GM12892 (cell line): ENCODE measurements at regions not wholly inside any gene's neighbourhood (a gene's known extent, or its start where the extent isn't known, plus 50 kb on each side); places are given as distances from the start of the nearest gene placed in this dataset.

ENCODE experiments used
- DNase-seq: peaks from one replicate; pipeline ENCODE4 v3.0.0; 2011; ENCODE audit not compliant: insufficient read length
- FAIRE-seq: peaks from 2 replicates; lab custom pipeline; 2011; peaks lifted over from hg19 to GRCh38; lab: Jason Lieb, UNC
- POLR2A ChIP-seq: IDR thresholded peaks from 2 replicates; pipeline ENCODE4 v1.6.1; 2011; ENCODE audit warnings: low read depth, low read length, control low read depth
- POLR2AphosphoS5 ChIP-seq: IDR thresholded peaks from 2 replicates; pipeline ENCODE4 v1.6.1; 2011; ENCODE audit warnings: low read depth, low read length, control low read depth
- TAF1 ChIP-seq: IDR thresholded peaks from 2 replicates; pipeline ENCODE4 v1.6.1; 2011; ENCODE audit warnings: low read depth, mild to moderate bottlenecking, control low read depth, low read length, borderline replicate concordance

DNA sequence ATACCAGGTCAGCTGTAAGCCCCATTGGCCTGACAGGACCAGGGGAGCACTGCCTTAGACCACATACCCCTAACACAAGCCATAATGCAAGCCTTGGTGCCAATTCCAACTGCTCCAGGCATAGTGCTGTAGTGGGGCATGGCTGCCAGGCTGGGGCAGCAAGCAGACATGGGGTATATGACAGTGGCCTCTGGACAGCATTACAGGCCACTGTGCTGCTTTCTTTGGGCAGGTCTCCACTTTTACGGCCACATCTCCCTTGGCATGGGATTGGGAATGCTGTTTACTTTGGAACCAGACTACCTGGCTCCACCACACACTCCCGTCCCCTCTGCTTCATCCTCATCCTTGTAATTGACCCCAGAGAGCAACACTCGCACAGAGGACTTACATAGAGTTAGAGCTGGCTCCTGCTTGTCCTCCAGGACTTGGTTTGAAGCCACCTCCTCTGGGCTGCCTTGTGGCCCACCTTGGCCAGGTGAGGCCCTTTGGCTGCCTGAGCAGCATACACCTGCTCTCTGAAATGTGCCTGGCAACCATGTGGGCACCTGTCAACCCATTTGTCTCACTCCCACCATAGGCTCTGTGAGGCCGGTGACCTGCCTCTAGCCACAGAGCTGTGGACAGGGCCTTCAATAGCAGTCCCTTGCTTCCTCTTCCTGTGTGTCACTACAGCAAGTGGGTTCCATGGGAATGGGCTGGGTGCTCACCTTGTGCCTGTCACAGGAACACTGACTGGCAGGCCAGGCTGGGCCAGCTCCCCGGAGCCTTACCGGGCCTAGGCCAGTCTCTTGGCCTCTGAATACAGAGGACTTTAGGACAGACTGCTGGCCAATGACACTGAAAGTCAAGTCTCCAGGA lies 262.6 kb upstream of the HS6ST1 start:
- FAIRE-seq: no peak
- TF ChIP-seq POLR2AphosphoS5 (no peak), POLR2A (no peak), TAF1 (no peak)
- no peak for DNase-seq

DNA sequence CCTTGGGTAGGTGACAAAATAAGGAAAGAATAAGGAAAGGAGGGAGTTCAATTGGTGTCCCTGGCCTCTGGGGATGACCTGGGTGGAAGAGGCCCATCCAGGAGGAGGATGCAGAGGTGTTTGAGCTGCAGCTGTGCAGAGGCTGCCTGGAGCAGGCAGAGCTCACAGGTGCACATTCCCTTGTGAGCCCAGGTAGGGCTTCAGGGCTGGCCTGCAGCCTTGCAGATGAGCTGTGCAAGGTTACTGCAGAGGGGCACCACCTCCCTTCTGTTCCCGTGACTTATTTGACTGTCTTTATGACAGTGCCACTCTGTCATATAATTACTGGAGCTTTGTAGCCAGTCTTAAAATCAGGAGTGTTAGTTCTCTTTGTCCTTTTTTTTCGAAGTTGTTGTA lies 263.2 kb upstream of the HS6ST1 start:
- DNase-seq: no peak
- TF ChIP-seq TAF1 (no peak), POLR2AphosphoS5 (no peak)
- FAIRE-seq: no peak

DNA sequence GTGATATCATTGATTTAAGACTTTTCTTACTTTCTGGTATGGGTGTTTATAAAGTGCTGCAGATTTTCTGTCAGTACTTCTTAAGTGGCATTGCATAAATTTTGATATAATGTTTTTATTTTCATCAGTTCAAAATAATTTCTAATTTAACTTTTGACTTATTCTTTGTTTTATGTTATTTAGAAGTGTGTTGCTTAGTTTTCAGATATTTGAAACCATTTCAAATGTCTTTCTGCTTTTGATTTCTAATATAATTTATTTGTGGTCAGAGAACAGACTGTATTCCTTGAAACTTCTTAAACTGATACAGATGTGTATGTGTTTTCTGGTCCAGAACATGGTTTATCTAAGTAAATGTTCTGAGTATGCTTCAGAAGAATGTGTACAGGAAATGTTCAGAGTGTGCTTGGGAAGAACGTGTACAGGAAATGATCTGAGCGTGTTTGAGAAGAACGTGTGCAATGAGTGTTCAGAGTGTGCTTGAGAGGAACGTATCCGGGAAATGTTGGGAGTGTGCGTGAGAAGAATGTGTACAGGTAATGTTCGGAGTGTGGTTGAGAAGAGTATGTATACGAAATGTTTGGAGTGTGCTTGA lies 265.7 kb upstream of the HS6ST1 start:
- DNase-seq (no peak), FAIRE-seq (no peak)
- no peak for TF ChIP-seq POLR2AphosphoS5
- TF ChIP-seq TAF1: no peak
- no peak for TF ChIP-seq POLR2A

DNA sequence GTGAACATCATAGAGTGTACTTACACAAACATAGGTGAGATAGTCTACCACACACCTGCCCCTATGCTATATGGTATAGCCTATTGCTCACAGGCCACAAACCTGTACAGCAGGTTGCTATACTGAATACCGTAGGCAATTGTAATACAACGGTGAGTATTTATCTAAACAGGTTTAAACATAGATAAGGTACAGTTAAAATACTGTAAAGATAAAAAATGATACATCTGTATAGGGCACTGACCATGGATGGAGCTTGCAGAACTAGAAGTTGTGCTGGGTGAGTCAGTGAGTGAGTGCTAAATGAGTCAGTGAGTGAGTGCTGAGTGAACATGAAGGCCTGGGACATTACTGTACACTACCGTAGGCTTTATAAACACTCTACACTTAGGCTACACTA lies 267.0 kb upstream of the HS6ST1 start:
- DNase-seq: no peak
- no peak for FAIRE-seq
- TF ChIP-seq POLR2A (no peak), POLR2AphosphoS5 (no peak), TAF1 (no peak)

DNA sequence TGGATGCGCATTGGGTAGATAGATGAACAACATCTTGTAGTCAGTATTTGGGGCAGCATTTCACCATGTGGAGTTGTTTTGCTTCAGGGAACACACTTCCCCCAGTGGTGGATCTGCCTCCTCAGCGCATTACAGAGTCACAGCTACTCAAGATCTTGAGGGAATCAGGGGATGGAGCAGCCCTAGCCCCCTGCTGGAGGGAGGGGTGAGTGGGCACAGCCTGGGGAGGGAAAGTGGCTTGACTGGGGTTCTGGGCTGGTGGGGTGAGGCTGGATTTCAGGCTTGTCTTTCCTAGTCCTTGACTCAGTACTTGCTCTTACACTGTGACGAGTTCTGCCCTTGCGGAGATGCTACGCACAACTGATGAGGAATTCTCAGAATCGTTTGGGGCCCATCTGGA lies 271.0 kb upstream of the HS6ST1 start:
- no peak for DNase-seq
- TF ChIP-seq POLR2AphosphoS5: no peak
- no peak for TF ChIP-seq POLR2A
- no peak for TF ChIP-seq TAF1
- FAIRE-seq: no peak

DNA sequence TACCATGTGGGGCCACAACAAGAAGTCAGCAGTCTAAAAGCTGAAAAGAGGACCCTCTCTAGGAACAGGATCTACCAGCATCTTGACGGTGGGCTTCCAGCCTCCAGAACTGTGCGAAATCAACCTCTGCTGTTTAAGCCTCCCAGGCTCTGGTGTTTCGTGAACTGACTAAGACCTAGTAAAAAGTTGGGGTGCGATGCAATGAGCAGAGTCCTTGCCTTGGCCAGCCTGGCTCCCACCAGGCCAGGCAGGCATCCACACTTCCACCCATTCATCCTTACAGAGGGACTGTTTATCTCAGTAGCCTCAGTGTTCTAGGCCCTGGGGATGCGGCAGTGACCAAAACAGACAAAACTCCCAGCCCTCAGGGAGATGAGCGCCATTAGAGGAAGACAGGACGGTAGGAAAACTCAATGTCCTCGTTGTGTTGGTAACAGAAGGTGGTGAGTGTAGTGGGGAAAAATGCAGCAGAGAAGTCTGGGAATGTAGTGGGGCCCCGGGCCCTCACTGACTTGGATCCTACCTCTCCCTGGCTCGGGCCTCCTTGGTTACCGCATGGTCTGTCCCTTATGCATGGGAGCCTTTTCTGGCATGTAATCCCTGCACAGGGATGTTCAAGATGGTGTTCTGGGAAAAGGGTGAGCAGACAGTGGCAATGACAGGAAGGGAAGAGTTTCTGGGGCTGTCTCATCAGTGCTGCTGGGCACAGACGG lies 271.8 kb upstream of the HS6ST1 start:
- no peak for FAIRE-seq

DNA sequence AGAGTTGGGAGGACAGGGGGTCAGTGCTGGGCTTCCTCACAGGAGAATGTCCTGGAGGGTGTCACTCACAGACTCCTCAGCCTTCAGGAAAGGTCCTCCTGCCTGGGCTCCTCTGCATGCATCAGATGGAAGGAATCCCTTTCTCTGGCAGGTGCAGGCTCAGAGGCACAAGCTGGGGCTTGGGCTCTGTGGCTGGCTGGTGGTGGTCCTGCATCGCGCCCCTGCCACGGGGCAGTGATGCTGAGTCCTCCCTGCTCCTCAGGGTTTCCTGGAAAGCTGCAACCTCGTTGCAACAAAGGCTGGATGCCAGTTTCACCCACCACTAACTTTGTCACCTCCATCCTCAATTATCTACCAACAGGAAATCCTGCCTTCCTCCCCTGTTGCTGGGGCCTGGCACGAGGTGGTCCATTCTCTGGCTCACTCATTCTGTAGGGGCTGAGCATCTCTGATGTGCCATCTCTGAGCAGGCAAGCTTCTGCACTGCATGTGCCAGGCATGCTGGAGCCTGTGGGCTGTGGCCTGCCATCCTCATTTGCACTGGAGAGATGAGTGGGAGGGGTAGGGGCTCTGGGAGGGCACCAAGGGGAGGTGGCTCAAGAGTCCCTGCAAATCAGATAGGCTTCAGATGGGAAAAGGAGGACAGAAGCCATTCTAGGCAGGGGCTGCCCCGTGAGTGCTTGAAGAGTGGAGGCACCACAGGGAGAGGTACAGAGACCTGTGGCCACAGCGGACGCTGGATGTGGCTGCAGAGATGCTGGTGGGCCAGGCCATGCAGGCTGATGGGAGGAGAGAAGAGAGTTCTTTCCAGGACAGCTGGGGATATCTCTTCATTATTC lies 272.6 kb upstream of the HS6ST1 start:
- no peak for FAIRE-seq
- no peak for TF ChIP-seq TAF1
- no peak for TF ChIP-seq POLR2AphosphoS5
- TF ChIP-seq POLR2A: no peak

More for the DNA sequence above, 271.8 kb upstream of the HS6ST1 start:
- no peak for TF ChIP-seq POLR2AphosphoS5
- no peak for TF ChIP-seq TAF1
- TF ChIP-seq POLR2A: no peak
- no peak for DNase-seq

DNA sequence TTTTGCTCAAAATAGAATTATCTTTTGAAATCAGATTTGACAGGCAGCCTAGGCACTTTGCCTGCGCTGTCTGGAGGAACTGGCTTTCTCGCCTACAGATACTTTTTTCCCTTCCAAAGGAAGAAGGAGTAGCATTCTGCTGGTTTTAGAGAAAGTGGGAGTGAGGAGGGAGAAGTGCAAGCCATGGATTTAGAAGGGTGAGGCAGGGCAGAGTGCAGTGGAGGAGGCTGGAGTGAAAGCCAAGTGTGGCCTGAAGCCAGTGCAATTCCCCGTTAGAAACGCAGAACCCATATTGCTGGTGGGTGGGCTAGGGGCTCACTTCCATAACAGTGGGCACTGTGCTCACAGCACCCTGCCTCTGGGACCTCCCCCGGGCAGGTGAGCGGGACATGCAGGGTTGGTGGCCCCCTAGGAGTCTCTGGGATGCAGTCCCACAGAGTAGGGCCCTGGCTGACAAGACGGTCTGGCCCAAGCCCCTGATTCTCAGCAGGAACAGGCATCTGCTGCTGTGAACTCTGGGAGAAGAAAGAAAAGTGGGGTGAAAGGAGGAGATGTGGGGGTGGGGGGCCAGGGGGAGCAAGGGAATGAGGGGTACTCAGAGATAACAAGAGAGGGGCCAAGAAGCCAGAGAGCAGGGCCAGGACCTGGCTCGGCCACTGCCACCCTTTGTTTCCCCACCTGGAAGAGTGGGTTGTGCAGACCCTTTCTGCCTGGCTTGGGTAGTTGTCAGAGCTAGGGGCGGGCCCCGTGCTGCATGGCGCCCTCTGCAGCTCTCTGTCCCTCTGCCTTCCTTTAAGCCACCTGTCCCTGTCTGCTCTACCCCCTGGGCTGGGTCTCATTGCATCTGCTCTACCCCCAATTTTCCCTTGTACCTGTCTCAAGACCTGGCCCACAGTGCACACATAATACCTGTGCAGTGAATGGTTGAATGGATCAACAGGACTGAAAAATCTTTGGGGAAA lies 273.5 kb upstream of the HS6ST1 start:
- FAIRE-seq: no peak
- no peak for DNase-seq
- TF ChIP-seq POLR2AphosphoS5: no peak
- TF ChIP-seq POLR2A: no peak
- TF ChIP-seq TAF1: no peak

More for the DNA sequence above, 272.6 kb upstream of the HS6ST1 start:
- no peak for DNase-seq

DNA sequence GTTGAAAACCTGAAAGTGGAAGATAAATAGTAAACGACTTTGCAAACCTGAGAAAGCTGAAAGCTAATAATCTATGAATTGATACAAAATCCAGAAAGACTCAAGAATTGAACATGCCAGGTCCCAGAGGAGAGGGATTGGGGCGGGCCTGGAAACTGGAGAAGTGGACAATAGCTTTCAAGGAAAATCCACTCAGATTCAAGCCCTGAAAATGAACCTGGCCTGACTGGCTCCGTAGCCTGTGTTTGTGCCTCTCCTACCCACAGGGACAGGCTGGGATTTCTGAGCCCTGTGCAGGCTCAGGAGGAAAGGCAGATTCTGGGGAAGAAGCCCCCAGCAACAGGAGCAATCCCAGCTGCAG lies 274.8 kb upstream of the HS6ST1 start:
- FAIRE-seq: no peak
- TF ChIP-seq POLR2AphosphoS5 (no peak), POLR2A (no peak), TAF1 (no peak)
- DNase-seq: no peak

DNA sequence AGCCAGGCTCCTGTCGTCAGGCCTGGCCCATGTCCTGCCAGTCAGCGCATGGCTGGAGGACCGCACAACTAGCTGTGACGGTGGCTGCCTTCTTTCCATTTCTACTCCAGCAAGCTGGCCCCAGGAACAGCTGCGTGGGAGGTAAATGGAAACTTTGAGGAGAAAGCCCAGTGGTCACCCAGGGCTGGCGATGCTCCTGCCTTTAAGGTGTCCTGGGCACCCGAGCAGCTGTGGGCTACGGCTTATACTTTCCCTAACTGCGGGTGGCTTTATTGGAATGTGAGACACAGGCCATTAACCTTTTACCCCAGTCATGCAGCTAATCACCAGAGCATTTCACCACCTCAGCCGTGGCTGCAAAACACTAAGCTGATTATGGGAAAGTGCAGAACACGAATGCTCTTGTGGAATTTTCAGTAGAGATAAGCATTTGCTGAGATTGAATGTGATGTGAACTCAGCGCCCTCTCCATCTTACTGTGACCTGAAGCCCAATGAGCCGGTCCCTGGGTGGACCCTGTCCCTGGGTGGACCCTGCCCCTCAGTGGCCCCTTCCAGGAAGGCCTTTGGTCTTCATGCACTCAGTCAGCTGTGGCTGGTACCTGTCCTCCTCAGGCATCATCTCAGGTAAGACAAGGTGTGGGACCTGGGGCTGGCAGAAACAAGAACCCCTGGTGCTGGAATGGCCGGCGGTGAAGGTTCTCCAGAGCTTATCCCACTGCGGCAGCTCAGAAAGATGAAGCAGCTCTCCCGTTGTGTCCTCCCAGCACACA lies 275.4 kb upstream of the HS6ST1 start:
- DNase-seq (no peak), FAIRE-seq (no peak)
- no peak for TF ChIP-seq TAF1
- no peak for TF ChIP-seq POLR2AphosphoS5
- no peak for TF ChIP-seq POLR2A

DNA sequence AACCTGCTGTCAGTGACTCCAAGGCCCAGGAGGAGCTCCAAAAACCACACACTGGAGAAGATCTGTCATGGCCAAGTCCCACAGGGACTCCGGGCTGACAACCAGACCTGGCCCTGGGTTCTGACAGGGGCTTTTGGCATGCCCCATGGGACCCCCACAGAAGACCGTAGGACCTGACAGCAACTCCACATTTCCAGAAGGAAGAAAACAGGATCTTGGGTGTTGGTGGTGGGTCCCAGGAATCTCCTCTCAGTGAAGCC lies 275.9 kb upstream of the HS6ST1 start:
- DNase-seq (no peak), FAIRE-seq (no peak)
- TF ChIP-seq POLR2AphosphoS5 (no peak), TAF1 (no peak), POLR2A (no peak)
